ENCODE measurements at regions not wholly inside any gene's neighbourhood (a gene's known extent, or its start where the extent isn't known, plus 50 kb on each side); places are given as distances from the start of the nearest gene placed in this dataset.

- Mint-ChIP-seq H3K27ac (no peak overlapping the region), H3K4me3 (no peak overlapping the region), H3K36me3 (peaks cover 8% of the 10 kb centered on the region), H3K4me1 (no peaks in the 10 kb centered on the region), H3K27me3 (ENCODE audit: low read depth) (no peaks in the 10 kb centered on the region), H3K9me3 (peaks cover 32% of the 10 kb centered on the region)
- DNase-seq (ENCODE audit: low spot score) = no peak
- CTCF ChIA-PET = interaction anchor here (0.6 to 1.3 kb wide), 2 partner anchors 196 to 209 kb away, joined by 3 to 4 read pairs; no protein-coding TSS in a partner anchor
- POLR2A ChIA-PET = no interaction called here
- ATAC-seq = no peak
- no peak for TF ChIP-seq KAT7 (CRISPR knock-in tag; IDR thresholded peaks at IDR 0.05; ENCODE audit: borderline replicate concordance)
- TF ChIP-seq ATF3 (CRISPR knock-in tag; conservative IDR thresholded peaks at IDR 0.05) = no peak
- no peak for TF ChIP-seq ETV6 (CRISPR knock-in tag; IDR thresholded peaks at IDR 0.05)
- TF ChIP-seq SMAD4 (CRISPR knock-in tag; IDR thresholded peaks at IDR 0.05) = no peak
- TF ChIP-seq TEAD1 (CRISPR knock-in tag; IDR thresholded peaks at IDR 0.05) = no peak
- no peak for TF ChIP-seq PRDM15 (CRISPR knock-in tag; IDR thresholded peaks at IDR 0.05)
- TF ChIP-seq FOXP1 (CRISPR knock-in tag; IDR thresholded peaks at IDR 0.05; ENCODE audit: borderline replicate concordance) = no peak
- no peak for TF ChIP-seq NFATC4 (CRISPR knock-in tag; IDR thresholded peaks at IDR 0.05)
- no peak for TF ChIP-seq HMGXB4 (CRISPR knock-in tag; IDR thresholded peaks at IDR 0.05)
- no peak for TF ChIP-seq RELA (CRISPR knock-in tag; IDR thresholded peaks at IDR 0.05; ENCODE audit: borderline replicate concordance)
- no peak for TF ChIP-seq NR2C2 (CRISPR knock-in tag; IDR thresholded peaks at IDR 0.05)
- no peak for TF ChIP-seq E2F5 (CRISPR knock-in tag; IDR thresholded peaks at IDR 0.05)
- no peak for TF ChIP-seq ZNF423 (CRISPR knock-in tag; IDR thresholded peaks at IDR 0.05)
- no peak for TF ChIP-seq ZNF425 (CRISPR knock-in tag; conservative IDR thresholded peaks at IDR 0.05)
- no peak for TF ChIP-seq GRHL2 (CRISPR knock-in tag; IDR thresholded peaks at IDR 0.05; ENCODE audit: insufficient replicate concordance, severe bottlenecking)
- no peak for TF ChIP-seq JUN (CRISPR knock-in tag; IDR thresholded peaks at IDR 0.05)
- no peak for TF ChIP-seq MYBL2 (CRISPR knock-in tag; IDR thresholded peaks at IDR 0.05)
- TF ChIP-seq AFF4 (CRISPR knock-in tag; IDR thresholded peaks at IDR 0.05; ENCODE audit: borderline replicate concordance) = no peak
- no peak for TF ChIP-seq SOX15 (CRISPR knock-in tag; IDR thresholded peaks at IDR 0.05)
- TF ChIP-seq ATF6 (CRISPR knock-in tag; IDR thresholded peaks at IDR 0.05) = no peak
Measured at GRCh38 chr7:132055336-132056120, 499.1 kb upstream of the PODXL start.
